NCI-H2081 (cell line): ENCODE measurements at regions not wholly inside any gene's neighbourhood (a gene's known extent, or its start where the extent isn't known, plus 50 kb on each side); places are given as distances from the start of the nearest gene placed in this dataset.

ENCODE experiments used
- DNase-seq, 2 experiments: peaks; one replicate each; lab custom pipeline; 2025; lab: John Stamatoyannopoulos, UW

GRCh38 chr5:82807021-82807420 lies 270.2 kb downstream of the TMEM167A start:
- no peak for DNase-seq

GRCh38 chr5:82806513-82806912 lies 270.7 kb downstream of the TMEM167A start:
- DNase-seq, result no peak

GRCh38 chr5:82804155-82804690 lies 273.0 kb downstream of the TMEM167A start:
- no peak for DNase-seq

GRCh38 chr5:82802954-82803353 lies 274.2 kb downstream of the TMEM167A start:
- no peak for DNase-seq

- DNase-seq, result no peak
Observed at GRCh38 chr5:82800826-82801225, 276.4 kb downstream of the TMEM167A start.

- no peak for DNase-seq
Observed at GRCh38 chr5:82799361-82800077, 277.7 kb downstream of the TMEM167A start.

- no peak for DNase-seq
Observed at GRCh38 chr5:82798676-82799075, 278.5 kb downstream of the TMEM167A start.

GRCh38 chr5:82796643-82797416 lies 280.4 kb downstream of the TMEM167A start:
- DNase-seq, result no peak

- no peak for DNase-seq
Observed at GRCh38 chr5:82794876-82795275, 282.3 kb downstream of the TMEM167A start.

GRCh38 chr5:82793808-82794419 lies 283.3 kb downstream of the TMEM167A start:
- no peak for DNase-seq

GRCh38 chr5:82792096-82792495 lies 285.1 kb downstream of the TMEM167A start:
- DNase-seq, result no peak

- DNase-seq, result no peak
Observed at GRCh38 chr5:82789095-82789494, 288.1 kb downstream of the TMEM167A start.

GRCh38 chr5:82786748-82787147 lies 290.4 kb downstream of the TMEM167A start:
- no peak for DNase-seq

- DNase-seq, result no peak
Observed at GRCh38 chr5:82785882-82786509, 291.2 kb downstream of the TMEM167A start.

GRCh38 chr5:82785456-82785855 lies 291.7 kb downstream of the TMEM167A start:
- no peak for DNase-seq

- no peak for DNase-seq
Observed at GRCh38 chr5:82784521-82784920, 292.7 kb downstream of the TMEM167A start.

GRCh38 chr5:82777106-82777505 lies 300.1 kb downstream of the TMEM167A start:
- DNase-seq, result no peak

GRCh38 chr5:82772281-82772680 lies 304.9 kb downstream of the TMEM167A start:
- DNase-seq, result no peak

GRCh38 chr5:82766206-82766605 lies 311.0 kb downstream of the TMEM167A start:
- DNase-seq, result no peak

- no peak for DNase-seq
Observed at GRCh38 chr5:82765765-82766164, 311.4 kb downstream of the TMEM167A start.

- DNase-seq, result no peak
Observed at GRCh38 chr5:82760856-82761255, 316.3 kb downstream of the TMEM167A start.

GRCh38 chr5:82758881-82759280 lies 318.3 kb downstream of the TMEM167A start:
- DNase-seq, result no peak
